GM18498 (cell line): ENCODE measurements at regions not wholly inside any gene's neighbourhood (a gene's known extent, or its start where the extent isn't known, plus 50 kb on each side); places are given as distances from the start of the nearest gene placed in this dataset.
"Not testable (repeated sequence)": the region's sequence is repeated elsewhere in the genome, so short reads cannot be mapped to it uniquely, and the experiment has no call there.

Experiments used
- ATAC-seq: cut with Tn5 transposase; IDR thresholded peaks from one replicate; pipeline ENCODE4 v1.9.1; 2021; ENCODE audit warnings: mild to moderate bottlenecking, moderate library complexity; ENCODE audit not compliant: unreplicated experiment

DNA sequence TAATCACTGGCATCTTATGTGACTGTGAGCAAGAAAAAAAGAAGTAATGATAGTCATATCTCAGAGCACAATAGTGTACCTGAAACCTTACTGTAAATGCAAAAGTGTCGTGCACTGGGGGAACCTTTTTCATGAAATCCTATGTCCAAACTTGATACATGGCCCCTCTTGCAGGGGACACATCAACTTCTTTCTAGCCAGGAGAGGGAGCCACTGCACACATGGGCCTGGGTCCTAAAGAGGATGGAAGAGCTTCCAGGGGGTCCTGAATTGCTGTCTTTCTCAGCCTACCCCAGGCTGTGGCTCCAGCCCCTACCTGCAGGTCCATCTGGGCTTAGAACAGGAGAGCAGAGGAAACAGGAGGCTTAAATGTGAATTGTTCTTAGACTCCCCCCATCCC is 165.7 kb downstream of the SOD2 start:
- no peak for ATAC-seq

DNA sequence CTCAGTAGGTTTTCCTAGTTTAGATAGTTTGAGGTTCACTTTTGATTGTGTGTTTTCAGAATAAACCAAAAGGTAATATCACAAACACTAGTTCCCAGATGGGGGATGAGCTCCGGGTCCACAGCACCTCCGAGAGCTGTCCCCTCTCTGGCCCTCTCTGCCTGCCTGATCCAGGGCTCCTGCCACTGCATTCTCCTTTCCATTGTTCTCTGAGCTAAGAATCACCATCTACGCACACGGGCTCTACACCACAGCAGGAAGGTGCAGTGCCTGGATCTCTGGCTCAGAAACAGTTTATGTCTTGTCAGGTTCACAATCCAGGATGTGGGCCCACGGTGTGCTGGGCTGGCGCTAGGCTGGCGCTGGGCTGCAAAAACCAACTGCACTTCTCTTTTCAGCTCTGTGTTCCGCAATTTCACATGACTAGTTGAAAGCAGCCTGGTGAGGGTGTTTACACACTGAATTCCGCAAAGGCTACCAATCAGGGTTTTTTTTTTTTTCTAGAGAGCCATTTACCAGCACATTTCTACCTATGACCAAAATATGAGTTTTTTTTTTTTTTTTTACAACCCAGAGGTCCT is 167.5 kb downstream of the SOD2 start:
- ATAC-seq = no peak

DNA sequence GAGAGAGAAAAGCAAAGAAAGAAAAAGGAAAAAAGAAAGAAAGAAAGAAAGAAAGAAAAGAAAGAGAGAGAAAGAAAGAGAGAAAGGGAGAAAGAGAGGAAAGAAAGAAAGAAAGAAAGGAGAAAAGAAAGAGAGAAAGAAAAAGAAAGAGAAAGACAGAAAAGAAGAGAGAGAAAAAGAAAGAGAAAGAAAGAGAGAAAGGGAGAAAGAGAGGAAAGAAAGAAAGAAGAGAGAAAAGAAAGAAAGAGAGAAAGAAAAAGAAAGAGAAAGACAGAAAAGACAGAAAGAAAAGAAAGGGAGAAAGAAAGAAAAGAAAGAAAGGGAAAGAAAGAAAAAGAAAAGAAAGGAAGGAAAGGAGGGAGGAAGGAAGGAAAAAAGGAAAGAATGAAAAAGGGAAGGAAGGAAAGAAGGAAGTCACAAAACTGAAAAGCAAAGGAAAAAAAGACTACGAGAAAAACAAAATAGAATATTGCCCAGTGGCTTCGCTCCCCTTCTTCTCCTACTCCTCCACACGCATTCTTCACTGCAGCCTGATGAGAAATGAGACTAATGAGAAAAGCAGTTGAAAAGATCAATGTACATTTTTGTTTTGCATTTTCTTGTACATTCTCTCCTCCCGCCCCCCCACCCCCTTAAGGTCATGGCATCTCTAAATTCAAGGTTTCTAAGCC is 170.0 kb downstream of the SOD2 start:
- ATAC-seq = no peak

DNA sequence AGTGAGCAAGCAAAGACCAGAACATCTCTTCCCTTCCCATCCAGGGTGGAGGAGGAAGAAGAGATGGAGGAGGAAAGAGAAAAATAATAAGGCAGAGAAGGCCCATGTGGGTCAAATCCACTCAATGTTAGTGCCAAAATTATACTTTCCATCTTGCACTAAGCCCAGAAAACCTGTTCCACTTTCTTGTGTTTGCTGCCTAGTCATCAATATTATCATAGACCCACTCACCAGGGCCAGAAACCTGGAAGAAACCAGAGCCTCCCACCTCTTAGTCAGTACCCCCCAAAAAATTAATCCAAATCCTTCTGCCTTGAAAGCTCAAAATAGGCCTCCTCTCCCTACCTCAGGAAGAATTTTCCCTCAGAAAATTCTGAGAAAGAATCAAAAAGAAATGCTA is 171.1 kb downstream of the SOD2 start:
- ATAC-seq = no peak

DNA sequence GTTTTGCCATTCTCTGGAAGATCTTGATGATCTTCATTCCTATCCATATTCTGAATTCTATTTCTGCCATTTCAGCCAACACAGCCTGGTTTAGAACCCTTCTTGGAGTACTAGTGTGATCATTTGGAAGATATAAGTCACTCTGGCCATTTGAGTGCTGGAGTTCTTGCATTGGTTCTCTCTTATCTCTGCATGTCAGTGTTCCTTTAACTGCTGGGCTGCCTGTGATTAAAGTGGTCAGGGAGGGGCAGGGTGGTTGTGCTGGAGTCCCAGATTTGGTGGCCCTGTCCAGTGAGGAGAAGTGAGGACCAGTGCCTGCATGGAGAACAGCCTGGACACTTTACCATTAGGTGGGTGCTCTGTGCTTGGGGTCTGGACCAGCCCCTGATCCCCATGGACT is 173.0 kb downstream of the SOD2 start:
- ATAC-seq = no peak

DNA sequence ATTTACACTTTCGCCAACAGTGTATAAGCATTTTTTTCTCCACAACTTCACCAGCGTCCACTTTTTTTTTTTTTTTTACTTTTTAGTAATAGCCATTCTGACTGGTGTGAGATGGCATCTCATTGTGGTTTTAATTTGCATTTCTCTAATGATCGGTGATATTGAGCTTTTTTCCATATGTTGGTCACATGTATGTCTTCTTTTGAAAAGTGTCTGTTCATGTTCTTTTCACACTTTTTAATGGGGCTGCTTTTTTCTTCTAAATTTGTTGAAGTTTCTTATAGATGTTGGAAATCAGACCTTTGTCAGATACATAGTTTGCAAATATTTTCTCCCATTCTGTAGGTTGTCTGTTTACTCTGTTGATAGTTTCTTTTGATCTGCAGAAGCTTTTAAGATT is 177.2 kb downstream of the SOD2 start:
- not testable (repeated sequence) for ATAC-seq

DNA sequence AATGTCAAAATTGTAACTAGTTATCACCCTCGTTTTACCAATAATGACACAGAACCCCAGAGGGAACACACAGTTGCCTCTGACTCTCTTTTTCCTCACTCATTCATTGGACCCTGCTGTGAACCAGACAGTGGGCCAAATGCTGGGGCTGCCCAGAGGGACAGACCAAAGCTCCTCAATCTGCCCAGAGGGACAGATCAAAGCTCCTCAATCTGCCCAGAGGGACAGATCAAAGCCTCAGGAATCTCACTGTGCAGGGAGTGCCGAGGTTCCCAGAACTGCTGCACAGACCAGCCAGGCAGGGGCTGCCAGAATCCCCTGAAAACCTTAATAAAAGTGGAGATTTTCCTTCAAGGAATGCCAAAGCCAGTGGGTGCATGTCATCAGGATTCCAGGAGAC is 179.1 kb downstream of the SOD2 start:
- no peak for ATAC-seq

DNA sequence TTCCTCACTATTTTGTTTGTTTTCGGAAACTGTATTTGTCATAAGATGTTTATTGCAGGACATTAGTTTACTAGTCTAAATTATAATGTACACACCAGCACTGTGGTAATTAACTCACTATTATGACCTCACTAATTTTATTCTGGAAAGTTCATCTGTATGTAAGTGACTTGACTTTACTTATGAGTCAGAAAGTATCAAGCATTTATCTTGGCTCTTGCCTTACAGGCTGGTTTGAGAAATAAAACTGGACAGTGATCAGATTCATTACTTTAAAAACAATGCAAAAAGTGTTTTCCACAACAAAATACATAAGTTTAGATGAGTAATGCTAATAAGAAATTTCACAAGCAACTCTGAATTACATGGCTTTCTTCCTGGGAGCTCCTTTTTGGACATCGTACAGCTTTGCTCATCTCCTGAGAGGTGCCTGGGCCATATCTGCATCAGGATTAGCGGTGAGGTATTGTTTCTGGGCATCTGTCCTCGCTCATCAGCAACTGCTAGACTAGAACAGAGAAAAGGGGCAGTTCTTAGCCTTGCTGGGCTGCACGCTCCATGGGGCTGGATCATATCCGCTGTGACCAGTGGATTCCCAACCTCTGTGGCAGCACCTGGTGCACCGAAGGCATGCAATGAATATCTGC is 179.8 kb downstream of the SOD2 start:
- ATAC-seq = no peak

DNA sequence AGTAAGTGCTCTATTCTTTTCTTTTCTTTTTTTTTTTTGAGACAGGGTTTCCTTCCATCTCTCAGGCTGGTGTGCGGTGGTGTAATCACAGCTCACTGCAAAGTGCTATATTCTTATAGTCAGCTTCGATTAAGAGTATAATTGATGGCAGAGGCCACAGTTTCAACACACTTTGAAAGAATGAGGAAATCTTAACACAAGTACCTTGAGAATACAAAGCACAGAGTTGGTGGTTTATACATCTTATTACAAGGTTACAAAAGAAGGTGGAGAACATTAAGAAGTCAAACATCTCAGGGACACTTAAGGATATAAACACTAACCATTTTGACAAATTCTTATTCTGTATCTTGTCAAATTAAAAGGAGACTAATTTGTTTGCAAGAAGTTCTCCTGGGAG is 180.5 kb downstream of the SOD2 start:
- ATAC-seq = no peak

DNA sequence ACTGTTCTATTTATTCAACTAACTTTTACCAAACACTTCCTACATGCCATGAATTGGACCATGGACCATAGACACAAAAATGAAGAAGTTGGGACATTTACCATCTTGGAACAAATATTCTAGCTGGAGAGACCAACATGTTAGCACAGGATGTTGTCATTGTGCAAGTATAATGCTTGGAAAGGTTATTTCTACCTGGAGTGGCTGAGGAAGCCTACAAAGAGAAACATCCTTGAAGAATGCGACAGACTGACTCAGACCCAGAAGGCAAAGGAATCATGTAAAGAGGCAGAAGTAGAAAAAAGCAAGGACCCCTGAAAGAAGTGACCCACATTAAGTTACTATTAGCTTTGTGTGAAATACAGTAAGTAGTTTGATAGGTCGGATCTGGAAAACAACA is 180.9 kb downstream of the SOD2 start:
- no peak for ATAC-seq

DNA sequence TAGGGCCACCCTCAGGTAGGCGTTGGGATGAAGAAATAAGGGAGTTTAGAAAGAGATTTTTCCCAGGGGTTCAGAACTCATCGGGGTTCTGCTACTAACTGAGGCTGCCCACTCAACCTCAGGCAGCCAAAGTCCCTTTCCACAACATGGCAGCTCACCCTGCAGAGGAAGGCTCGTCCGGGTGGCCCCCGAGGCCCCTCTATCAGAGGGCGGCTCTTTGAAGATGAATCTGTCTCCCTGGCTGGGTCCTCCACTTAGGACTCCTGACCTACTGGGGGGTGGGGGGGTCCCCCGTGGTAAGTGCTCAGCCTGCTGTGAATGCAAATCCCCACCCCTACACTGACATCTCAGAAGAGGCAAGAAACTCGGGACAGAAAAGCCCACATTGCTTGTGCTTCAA is 182.9 kb downstream of the SOD2 start:
- no peak for ATAC-seq

DNA sequence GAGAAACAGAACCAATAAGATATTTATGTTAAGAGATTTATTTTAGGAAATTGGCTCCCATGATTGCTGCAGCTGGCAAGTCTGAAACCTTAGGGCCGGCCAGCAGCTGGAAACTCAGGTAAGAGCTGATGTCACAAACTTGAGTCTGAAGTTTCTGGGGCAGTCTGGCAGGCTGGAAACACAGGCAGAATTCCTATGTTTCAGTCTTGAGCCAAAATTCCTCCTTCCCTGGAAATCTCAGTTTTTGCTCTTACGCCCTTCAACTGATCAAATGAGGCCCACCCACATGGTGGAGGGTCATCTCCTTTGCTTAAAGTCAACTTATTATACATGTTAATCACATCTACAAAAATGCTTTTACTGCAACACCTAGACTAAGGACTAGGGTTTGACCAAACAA is 184.1 kb downstream of the SOD2 start:
- ATAC-seq = no peak

DNA sequence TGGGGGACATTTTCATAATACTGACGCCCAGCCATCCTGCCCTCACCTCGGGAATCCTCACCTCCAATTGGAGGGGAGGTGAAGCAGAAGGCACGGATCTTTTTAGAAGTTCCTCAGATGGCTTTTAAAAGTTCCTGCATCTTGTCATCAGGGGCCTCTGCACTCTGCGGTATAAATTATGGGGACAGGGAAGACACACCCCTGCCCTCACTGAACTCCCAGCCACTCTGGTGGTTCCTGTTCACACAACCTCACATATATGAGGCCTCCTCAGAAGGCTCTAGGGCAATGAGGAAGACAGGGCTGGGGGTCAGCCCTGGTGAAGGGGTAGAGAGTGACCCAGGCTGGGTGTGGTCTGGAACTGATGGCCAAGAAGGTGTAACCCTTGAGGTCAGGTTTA is 187.0 kb downstream of the SOD2 start:
- ATAC-seq = no peak

DNA sequence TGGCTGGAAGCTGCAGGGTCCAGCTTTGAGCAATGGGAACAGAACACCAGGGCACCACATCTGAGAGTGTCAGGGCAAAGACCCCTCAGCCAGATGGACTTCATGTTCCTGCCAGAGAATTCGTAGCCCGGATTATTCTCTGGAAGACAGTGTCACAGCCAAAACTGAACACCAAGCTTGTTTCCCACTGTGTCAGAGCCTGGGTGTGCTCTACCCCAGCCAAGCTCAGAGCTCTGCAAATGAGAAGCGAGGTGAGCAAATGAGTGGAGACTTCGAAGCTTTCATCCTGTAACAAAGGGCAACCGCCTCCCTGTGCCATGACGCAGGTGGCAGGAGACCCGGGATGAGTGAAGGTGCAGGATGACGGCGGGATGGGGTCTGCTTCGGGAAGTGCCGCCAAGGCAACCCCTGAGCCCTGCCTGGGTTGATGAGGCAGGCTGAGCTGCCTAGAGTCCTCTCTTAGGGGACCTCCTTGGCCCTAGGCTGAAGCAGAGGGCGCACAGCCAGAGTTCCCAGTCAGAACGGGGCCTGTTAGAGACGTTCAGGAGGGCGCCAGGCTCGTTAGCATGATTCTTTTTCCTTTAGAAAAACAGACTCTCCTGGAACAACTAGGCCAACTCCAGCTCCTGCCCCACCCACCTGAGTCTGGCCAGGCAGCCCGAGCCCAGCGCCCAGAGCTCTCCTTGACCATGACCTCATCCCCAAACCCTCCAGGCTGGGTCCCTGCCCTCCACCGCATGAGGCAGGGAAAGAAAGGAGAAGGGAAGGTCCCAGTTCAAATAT is 187.7 kb downstream of the SOD2 start:
- no peak for ATAC-seq

DNA sequence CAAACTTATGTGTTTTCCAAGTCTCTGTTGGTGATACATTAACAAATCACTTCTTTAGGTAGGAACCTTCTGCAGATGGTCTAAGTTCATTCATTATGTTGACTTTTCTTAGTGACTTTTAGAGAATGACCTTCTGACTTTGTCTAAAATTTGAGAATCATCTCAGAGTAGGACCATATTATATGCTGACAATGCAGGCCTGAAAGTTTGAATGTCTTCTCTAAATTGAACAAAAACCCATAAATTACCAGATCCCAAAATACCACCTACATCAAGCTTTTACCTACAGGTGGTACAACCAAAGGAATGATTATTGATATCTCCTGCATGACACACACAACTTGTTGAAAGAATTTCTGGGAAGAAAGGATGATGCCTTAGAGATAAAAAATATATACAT is 191.5 kb downstream of the SOD2 start:
- ATAC-seq = no peak

DNA sequence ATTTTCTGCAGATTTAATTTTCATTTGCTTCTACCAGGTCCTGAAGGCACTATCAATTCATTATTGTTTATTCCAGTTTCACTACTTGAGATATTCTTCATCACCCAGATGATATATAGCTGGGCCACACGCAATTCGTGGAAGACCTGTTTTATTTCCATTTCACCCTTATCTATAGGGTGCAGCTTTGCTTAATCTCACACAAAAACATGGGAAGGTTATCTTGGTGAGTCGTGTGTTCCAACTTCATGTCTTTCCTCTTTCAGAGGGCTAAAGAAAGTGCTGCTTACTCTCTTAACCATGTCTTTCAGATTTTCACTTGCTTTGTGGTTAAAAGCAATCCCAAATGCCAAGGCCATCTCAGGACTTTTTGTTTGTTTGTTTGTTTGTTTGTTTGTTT is 194.0 kb downstream of the SOD2 start:
- no peak for ATAC-seq

DNA sequence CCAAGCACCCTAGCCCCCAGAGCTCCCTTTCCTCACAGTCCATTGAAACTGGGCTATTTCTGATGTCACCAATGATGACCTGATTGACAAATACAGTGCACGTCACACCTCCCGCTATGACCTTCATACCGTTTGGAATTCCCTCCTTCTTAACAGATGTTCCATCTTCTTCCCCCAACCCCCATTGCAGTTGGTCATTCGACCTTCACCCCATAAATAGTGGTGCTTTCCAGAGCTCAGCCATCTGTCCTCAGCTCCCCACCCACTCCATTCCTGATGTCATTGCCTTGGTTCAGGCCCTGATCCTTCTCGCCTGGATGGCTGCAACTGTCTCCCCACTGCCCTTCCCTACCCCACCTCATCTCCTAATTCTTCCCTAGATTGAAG is 198.5 kb downstream of the SOD2 start:
- ATAC-seq = no peak

DNA sequence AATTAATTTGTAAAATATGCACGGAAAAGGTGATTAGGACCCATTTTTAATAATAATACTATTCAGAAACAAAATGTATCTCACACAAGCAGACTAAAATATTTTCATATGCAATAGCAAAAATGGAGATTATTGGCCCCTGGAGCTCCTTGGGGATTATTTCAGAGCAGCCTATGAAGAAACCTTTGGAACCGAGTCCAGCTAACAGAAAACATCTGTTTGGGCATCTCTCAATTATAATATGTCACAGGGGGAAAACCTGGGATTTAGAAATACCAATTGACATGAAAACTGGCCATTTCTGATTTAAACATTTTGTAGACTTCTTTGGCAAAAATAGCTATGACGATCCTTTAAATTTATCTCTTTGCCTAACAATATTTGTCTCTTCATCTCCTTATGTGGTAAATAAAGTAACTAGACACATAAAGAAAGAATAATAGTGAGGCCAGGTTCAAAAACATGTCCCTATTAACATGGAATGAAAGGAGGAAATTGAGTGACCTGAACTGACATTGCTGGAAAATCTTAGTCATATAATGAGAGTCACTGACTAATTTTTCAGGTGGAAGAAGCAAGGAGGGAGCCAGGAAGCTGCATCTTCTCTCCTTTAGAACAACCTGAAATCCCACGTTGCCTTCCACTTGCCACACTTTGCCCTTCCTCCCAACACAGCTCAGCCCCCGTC is 199.0 kb downstream of the SOD2 start:
- no peak for ATAC-seq

DNA sequence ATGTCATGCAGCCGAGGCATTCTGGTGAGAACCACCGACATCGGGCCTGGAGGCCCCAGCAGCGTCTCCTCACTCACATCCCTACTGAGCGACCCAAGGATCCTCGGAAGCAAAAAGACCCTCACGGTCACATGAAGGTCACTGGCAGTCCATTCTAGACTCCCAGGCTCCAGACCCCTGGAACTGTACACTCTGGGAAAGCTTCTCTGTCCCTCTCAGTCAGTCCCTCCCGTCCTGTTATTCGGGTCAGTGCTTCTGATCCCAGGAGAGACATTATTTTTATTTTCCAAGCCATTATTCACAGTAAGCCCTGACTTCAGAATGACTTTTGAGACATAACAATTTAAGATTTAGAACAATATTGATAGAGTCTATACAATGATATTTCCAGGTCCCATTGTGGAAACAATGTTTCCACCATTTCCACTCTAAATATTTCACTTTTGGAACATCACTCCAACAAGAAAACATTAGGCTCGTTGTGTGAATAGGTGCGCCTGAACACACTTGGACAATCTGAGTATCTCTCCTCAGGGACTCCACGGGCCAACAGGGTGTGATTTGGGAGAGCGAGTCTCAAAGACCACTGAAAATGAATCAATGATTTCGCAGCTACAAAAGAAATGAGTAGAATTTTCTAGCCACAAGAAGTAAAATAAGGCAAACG is 199.7 kb downstream of the SOD2 start:
- ATAC-seq = no peak

DNA sequence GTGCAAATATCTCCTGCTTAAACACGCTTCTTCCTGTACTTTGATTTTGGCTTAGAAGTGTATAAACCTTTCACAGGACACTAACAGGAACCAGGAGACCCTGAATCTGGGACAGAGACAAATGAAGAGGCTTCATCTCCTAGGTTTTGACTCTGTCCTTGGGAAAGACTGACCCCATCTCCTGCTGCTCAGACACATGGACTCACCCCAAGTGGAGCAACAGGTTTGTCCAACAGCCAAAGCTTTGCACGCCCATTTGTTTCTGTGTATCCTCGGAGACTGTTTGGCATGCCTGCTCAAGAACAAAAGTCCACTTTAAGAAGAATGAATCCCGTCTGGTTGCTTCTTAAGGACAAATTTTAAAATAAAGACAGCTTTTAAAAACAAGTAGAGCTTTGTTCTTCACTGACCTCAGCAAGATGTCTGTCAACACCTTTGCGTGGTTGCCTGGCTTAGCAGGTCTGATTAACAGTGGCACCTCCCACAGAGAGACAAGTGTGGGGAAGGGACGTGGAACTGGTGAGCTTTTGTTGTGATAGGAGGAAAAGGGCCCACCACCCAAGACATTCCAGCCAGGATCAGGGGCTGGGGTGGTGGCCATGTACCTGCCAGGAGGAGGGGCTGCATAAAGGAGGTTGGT is 202.6 kb downstream of the SOD2 start:
- no peak for ATAC-seq
